ENCODE measurements at regions not wholly inside any gene's neighbourhood (a gene's known extent, or its start where the extent isn't known, plus 50 kb on each side); places are given as distances from the start of the nearest gene placed in this dataset.

DNA sequence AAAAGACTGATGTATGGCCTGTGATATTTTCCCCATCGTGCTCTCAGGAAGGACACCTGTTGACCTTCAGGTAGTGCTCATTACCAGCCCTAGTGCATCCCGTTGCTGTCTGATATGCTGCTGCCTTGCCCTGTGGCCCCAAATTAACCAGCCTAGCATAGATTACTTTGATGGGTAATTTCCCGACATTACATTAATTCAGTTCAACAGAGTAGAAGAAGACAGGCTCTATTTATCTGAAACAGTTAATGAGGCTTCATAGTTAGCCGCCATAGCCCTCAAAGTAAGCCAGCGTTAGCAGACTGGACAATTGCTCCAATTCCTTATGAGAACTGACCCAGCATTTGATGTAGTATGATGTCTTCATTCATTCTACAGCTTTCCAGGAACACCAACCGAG lies 257.6 kb downstream of the OLFM3 start:
- no peaks in the 10 kb centered on the region for H3K36me3 Mint-ChIP-seq
- H3K4me1 Mint-ChIP-seq, result no peaks in the 10 kb centered on the region
- no peak overlapping the region for H3K4me3 Mint-ChIP-seq
- no peak overlapping the region for H3K27ac Mint-ChIP-seq
- H3K27me3 Mint-ChIP-seq, result no peaks in the 10 kb centered on the region
- H3K9me3 Mint-ChIP-seq, result no peaks in the 10 kb centered on the region

DNA sequence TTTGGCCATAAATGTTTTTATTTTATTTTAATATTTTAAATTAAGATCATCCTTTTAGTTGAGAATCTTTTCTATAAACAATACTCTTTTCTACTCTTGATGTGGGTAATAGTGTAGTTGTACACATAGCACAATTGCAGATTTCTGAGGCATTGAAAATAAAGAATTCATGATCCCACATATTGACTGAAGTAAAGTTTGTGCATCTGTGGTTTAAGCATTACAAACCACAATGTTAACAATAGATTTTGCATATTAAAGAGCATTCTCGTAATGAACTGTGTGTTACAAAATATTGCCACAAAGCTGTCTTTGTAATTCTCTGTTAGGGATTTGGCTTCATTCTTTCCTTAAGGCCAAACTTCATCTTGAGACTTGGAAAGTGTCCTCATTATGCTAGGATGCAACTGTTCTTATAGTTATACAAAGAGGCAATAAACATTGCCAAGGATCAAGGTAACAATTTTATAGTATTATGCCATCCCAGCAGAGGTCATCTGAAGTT lies 256.8 kb downstream of the OLFM3 start:
- Mint-ChIP-seq H3K36me3 (no peaks in the 10 kb centered on the region), H3K27ac (no peak overlapping the region), H3K4me1 (no peaks in the 10 kb centered on the region), H3K4me3 (no peak overlapping the region), H3K27me3 (no peaks in the 10 kb centered on the region), H3K9me3 (no peaks in the 10 kb centered on the region)

DNA sequence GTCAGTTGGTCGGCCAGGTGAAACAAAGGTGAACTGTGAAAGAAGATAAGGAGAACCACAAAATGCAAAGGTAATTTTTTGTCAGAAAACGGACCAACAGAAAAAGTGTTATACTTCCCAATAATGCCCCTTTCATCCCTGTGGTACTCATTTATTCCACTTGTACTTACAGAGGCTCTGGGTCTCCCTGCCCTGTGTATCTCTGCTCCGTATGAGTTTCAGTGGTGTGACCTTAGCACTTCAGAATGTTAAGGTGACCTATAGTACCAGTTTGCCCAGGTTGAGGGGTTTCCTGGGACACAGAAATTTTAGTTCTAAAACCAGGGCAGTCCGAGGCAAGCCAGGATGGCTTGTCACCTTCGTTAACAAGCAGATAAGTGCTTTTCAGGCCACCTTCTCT lies 254.8 kb downstream of the OLFM3 start:
- H3K4me1 Mint-ChIP-seq, result no peaks in the 10 kb centered on the region
- H3K36me3 Mint-ChIP-seq, result no peaks in the 10 kb centered on the region
- no peak overlapping the region for H3K27ac Mint-ChIP-seq
- no peaks in the 10 kb centered on the region for H3K9me3 Mint-ChIP-seq
- H3K4me3 Mint-ChIP-seq, result no peak overlapping the region
- no peaks in the 10 kb centered on the region for H3K27me3 Mint-ChIP-seq

DNA sequence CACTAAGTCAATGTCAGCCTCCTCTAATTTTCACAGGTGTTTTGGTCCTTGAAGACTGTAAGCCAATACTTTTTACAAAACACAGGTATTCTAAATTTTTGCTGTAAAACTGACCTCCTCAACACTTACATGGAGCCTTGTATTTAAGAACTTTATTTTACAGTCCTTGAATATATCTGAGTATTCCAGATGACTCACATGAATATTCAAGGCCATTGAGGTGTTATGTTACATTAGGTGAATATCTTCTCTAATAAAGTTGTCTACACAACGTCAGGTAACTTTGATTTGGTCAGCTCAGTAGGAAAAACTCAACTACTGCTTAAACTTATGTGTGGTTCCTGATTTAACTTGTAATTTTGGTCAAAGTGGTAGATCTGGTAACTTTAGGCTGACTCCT lies 254.2 kb downstream of the OLFM3 start:
- Mint-ChIP-seq H3K36me3 (no peaks in the 10 kb centered on the region), H3K4me3 (no peak overlapping the region), H3K9me3 (no peaks in the 10 kb centered on the region), H3K4me1 (no peaks in the 10 kb centered on the region), H3K27ac (no peak overlapping the region), H3K27me3 (no peaks in the 10 kb centered on the region)

DNA sequence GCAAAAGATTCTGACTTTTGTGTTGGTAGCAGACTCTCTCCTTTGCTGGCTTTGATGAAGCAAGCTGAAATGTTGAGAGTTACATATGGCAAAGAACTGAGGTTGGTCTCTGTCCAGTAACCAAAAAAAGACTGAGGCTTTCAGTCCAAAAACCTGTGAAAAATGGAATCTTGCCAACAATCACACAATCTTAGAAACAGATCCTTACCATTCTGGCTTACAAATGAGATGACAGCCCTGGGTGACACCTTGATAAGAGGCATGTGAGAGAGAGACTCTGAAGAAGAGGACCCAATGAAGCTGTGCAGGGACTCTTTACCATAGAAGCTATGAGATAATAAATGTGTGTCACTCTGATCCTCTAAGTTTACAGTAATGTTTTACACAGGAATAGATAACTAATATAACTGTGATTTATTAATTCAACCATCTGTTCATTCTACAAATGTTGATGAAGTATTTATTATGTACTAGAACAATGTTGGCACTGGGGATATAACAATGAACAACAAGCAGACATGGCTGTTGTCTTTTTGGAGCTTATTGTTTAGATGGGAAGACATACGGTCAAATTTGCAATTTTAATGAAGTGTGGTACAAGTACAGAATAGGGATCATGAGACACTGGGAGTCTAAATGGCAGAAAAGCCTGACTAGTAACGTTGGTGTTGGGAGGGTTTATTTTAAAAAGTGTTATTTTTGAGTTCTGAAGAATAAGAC lies 251.0 kb downstream of the OLFM3 start:
- H3K4me3 Mint-ChIP-seq, result no peak overlapping the region
- no peaks in the 10 kb centered on the region for H3K4me1 Mint-ChIP-seq
- H3K9me3 Mint-ChIP-seq, result no peaks in the 10 kb centered on the region
- no peaks in the 10 kb centered on the region for H3K36me3 Mint-ChIP-seq
- H3K27me3 Mint-ChIP-seq, result no peaks in the 10 kb centered on the region
- H3K27ac Mint-ChIP-seq, result no peak overlapping the region

DNA sequence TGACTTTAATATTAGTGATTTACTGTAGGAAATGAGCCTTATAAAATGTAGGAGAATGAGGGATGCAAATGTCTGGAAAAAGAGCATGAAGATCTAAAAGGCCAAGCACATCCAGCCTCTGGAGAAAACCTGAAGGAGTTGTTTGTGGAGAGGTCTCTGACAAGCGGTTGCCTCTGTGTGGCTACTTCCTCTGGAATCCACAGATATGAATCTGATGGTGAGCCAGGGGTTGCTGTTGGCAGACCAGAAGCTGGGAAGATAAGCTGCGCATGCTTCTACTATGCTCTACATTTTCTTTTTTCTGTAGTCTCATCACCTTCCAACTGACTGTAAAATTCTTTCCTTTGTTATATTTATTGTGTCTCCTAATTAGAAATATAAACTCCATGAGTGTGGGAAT lies 248.6 kb downstream of the OLFM3 start:
- Mint-ChIP-seq H3K27me3 (no peaks in the 10 kb centered on the region), H3K27ac (no peak overlapping the region), H3K9me3 (no peaks in the 10 kb centered on the region), H3K4me1 (no peaks in the 10 kb centered on the region), H3K4me3 (no peak overlapping the region), H3K36me3 (no peaks in the 10 kb centered on the region)

All from activated naive CD4-positive, alpha-beta T cell treated with anti-CD3 and anti-CD28 coated beads, Interleukin-2, amount 50 U/mL, for 24 hours (primary cell).